K562 (cell line): ENCODE measurements at regions not wholly inside any gene's neighbourhood (a gene's known extent, or its start where the extent isn't known, plus 50 kb on each side); places are given as distances from the start of the nearest gene placed in this dataset.

ENCODE experiments used
- ATAC-seq: fragments of 200-7000 bp; cut with Tn5 transposase; 3 replicates; pipeline ENCODE4 v1.9.1; 2020; ENCODE audit warnings: moderate library complexity
- BruUV-seq: library from RNA; stranded (reverse); fragments of 400-500 nt; replicated peaks from 2 replicates; lab custom pipeline; 2021; lab: Mats Ljungman, UMichigan
- CTCF ChIA-PET: fragments of 300-600 bp; formaldehyde crosslinking; extraction: SDS; loops from one replicate; lab custom pipeline; 2021; ENCODE audit warnings: low intra/inter-chr PET ratio; lab: Yijun Ruan, JAX
- POLR2A ChIA-PET: fragments of 300-600, 350-650 bp; sonication (Branson Sonifier 250); formaldehyde crosslinking; extraction: SDS; loops from one replicate; lab custom pipeline; 2021; ENCODE audit warnings: antibody characterized with exemption, inconsistent platforms; lab: Yijun Ruan, JAX
- DNase-seq, 4 experiments: peaks; one replicate each; pipeline versions ENCODE4 v3.0.0 to v3.0.0-alpha.2; 2011 to 2018; ENCODE audit warnings: low spot score in 3 of 4, mixed read lengths in 3 of 4; ENCODE audit errors: extremely low read depth in 1 of 4
- FAIRE-seq: peaks from 2 replicates; lab custom pipeline; 2011; peaks lifted over from hg19 to GRCh38; lab: Jason Lieb, UNC
- H2AFZ ChIP-seq: 2 replicates; pipeline ENCODE4 v1.6.0; 2011; ENCODE audit warnings: low read depth, low read length, control low read depth, inconsistent platforms
- H3K27ac ChIP-seq: fragments of 200-600 bp; 3 replicates; pipeline ENCODE4 v1.8.0; 2011; ENCODE audit warnings: low read depth, mild to moderate bottlenecking, control low read depth, inconsistent platforms, low read length, moderate library complexity, mixed read lengths; ENCODE audit errors: extremely low read depth
- H3K27me3 ChIP-seq, 2 experiments: fragments of 300-600 bp in 1 of 2; 2 replicates in 1 of 2; 3 replicates in 1 of 2; pipeline versions ENCODE4 v1.6.0 to v1.8.0; 2011; ENCODE audit warnings: inconsistent platforms in 2 of 2, low read length in 2 of 2, mild to moderate bottlenecking in 1 of 2, mixed read lengths in 1 of 2, moderate library complexity in 1 of 2; ENCODE audit not compliant: control insufficient read depth in 2 of 2, insufficient read depth in 2 of 2
- H3K36me3 ChIP-seq: fragments of 300-600 bp; 3 replicates; pipeline ENCODE4 v1.8.0; 2011; ENCODE audit warnings: mild to moderate bottlenecking, low read length, inconsistent platforms; ENCODE audit not compliant: control insufficient read depth, insufficient read depth
- H3K4me1 ChIP-seq, 2 experiments: fragments of 200-600 bp in 1 of 2; replicated peaks in 1 of 2; 2 replicates in 1 of 2; 3 replicates in 1 of 2; pipeline versions ENCODE4 v1.5.1 to v1.8.0; 2011; ENCODE audit warnings: inconsistent platforms in 2 of 2, low read length in 2 of 2, mild to moderate bottlenecking in 1 of 2, mixed read lengths in 1 of 2, moderate library complexity in 1 of 2; ENCODE audit not compliant: control insufficient read depth in 2 of 2, insufficient read depth in 2 of 2
- H3K4me2 ChIP-seq: 2 replicates; pipeline ENCODE4 v1.6.1; 2011; ENCODE audit warnings: low read length, control low read depth, inconsistent platforms, mixed read lengths; ENCODE audit not compliant: insufficient read depth
- H3K4me3 ChIP-seq: fragments of 200-600 bp; sonication (generic), shearing (Covaris generic); 2 replicates; pipeline ENCODE4 v1.5.1; 2016; ENCODE audit warnings: control low read depth, inconsistent platforms
- H3K79me2 ChIP-seq: fragments of 200-600 bp; 3 replicates; pipeline ENCODE4 v1.8.0; 2011; ENCODE audit warnings: low read length, inconsistent platforms; ENCODE audit not compliant: control insufficient read depth, insufficient read depth
- H3K9ac ChIP-seq, 2 experiments: 2 replicates each; pipeline versions ENCODE4 v1.6.0 to v1.6.1; 2011; ENCODE audit warnings: low read depth in 2 of 2, low read length in 2 of 2, control low read depth in 1 of 2, inconsistent platforms in 1 of 2, mild to moderate bottlenecking in 1 of 2, mixed read lengths in 1 of 2; ENCODE audit not compliant: insufficient read depth in 1 of 2
- H3K9me1 ChIP-seq: one replicate; pipeline ENCODE4 v1.6.0; 2011; ENCODE audit warnings: inconsistent platforms, mild to moderate bottlenecking, low read length, moderate library complexity; ENCODE audit not compliant: control insufficient read depth, insufficient read depth
- H3K9me3 ChIP-seq: replicated peaks from 2 replicates; pipeline ENCODE4 v1.5.1; 2011; ENCODE audit warnings: low read depth, low read length, inconsistent platforms; ENCODE audit not compliant: control insufficient read depth, insufficient read depth
- H4K20me1 ChIP-seq: replicated peaks from 2 replicates; pipeline ENCODE4 v1.6.1; 2011; ENCODE audit warnings: low read length, inconsistent platforms, mixed read lengths; ENCODE audit not compliant: control insufficient read depth, insufficient read depth
- BCL6 ChIP-seq: fragments of 250-450 bp; sonication (Bioruptor Pico); IDR thresholded peaks from 2 replicates; pipeline ENCODE4 v1.4.0; 2020
- BRF1 ChIP-seq: IDR thresholded peaks from 3 replicates; pipeline ENCODE4 v1.6.1; 2011; ENCODE audit warnings: borderline replicate concordance, mild to moderate bottlenecking; ENCODE audit not compliant: insufficient read length; ENCODE audit errors: extremely low read depth
- C11orf30 ChIP-seq: fragments of 450-650 bp; IDR thresholded peaks from 2 replicates; pipeline ENCODE4 v1.6.1; 2016; ENCODE audit warnings: low read depth, mild to moderate bottlenecking
- FIP1L1 ChIP-seq: fragments of 200-400 bp; formaldehyde crosslinking; IDR thresholded peaks from 2 replicates; pipeline ENCODE4 v1.6.1; 2018; ENCODE audit warnings: mild to moderate bottlenecking, low read depth, low read length; ENCODE audit not compliant: poor library complexity, severe bottlenecking
- ILK ChIP-seq: fragments of 450-650 bp; IDR thresholded peaks from 2 replicates; pipeline ENCODE4 v1.6.1; 2016; ENCODE audit warnings: missing genetic modification characterization, low read depth, mild to moderate bottlenecking, missing compliant biosample characterization, moderate library complexity, borderline replicate concordance
- MAFF ChIP-seq: IDR thresholded peaks from 2 replicates; pipeline ENCODE4 v1.6.1; 2012; ENCODE audit warnings: low read length, improper control_type of control experiment
- MEF2A ChIP-seq: IDR thresholded peaks from 2 replicates; pipeline ENCODE4 v1.6.1; 2011; ENCODE audit warnings: low read depth, mild to moderate bottlenecking, low read length, moderate library complexity; ENCODE audit not compliant: control insufficient read depth
- POLR2B ChIP-seq: fragments of 450-650 bp; IDR thresholded peaks from 2 replicates; pipeline ENCODE4 v1.6.1; 2018; ENCODE audit warnings: low read depth; ENCODE audit not compliant: partially characterized antibody
- POLR2H ChIP-seq: IDR thresholded peaks from 2 replicates; pipeline ENCODE4 v1.6.1; 2016; ENCODE audit warnings: missing genetic modification characterization, low read depth, mild to moderate bottlenecking, control low read depth, missing compliant biosample characterization, moderate library complexity
- TGIF2 ChIP-seq: sonication (generic); formaldehyde crosslinking; IDR thresholded peaks from 2 replicates; pipeline ENCODE4 v1.8.1; 2022; ENCODE audit warnings: mild to moderate bottlenecking, missing genetic modification reagents, moderate library complexity
- ZFP1 ChIP-seq: fragments of 450-650 bp; formaldehyde crosslinking; IDR thresholded peaks from 2 replicates; pipeline ENCODE4 v1.4.0; 2020; ENCODE audit warnings: mild to moderate bottlenecking, mixed read lengths
- ZNF146 ChIP-seq: IDR thresholded peaks from one replicate; pipeline ENCODE4 v1.6.1; 2018; ENCODE audit warnings: missing compliant biosample characterization; ENCODE audit not compliant: unreplicated experiment
- ZNF316 ChIP-seq: fragments of 450-650 bp; IDR thresholded peaks from 2 replicates; pipeline ENCODE4 v1.6.1; 2016
- ZNF76 ChIP-seq: fragments of 250-450 bp; sonication (Bioruptor Pico); IDR thresholded peaks from 2 replicates; pipeline ENCODE4 v1.4.0; 2020; ENCODE audit warnings: mild to moderate bottlenecking, moderate library complexity, borderline replicate concordance
- in situ Hi-C: fragments of 300-500 bp; cut with MboI; formaldehyde crosslinking; loops from 4 replicates; pipeline ENCODE4 v1.15.0; 2018; ENCODE audit warnings: inconsistent platforms, mixed read lengths
- intact Hi-C: fragments of 100-400 bp; cut with micrococcal nuclease; formaldehyde crosslinking; loops from 2 replicates; pipeline ENCODE4 v1.14.2; 2022
- TF ChIP-seq, protein P1 (sequence below): IDR thresholded peaks from 3 replicates; pipeline ENCODE4 v1.6.1; 2011; ENCODE audit warnings: borderline replicate concordance, mild to moderate bottlenecking, moderate library complexity; ENCODE audit not compliant: insufficient read length; ENCODE audit errors: extremely low read depth
- TF ChIP-seq, protein P2 (sequence below): sonication (generic); formaldehyde crosslinking; IDR thresholded peaks from 2 replicates; pipeline ENCODE4 v1.8.0; 2022; ENCODE audit warnings: mild to moderate bottlenecking, missing genetic modification reagents

DNA sequence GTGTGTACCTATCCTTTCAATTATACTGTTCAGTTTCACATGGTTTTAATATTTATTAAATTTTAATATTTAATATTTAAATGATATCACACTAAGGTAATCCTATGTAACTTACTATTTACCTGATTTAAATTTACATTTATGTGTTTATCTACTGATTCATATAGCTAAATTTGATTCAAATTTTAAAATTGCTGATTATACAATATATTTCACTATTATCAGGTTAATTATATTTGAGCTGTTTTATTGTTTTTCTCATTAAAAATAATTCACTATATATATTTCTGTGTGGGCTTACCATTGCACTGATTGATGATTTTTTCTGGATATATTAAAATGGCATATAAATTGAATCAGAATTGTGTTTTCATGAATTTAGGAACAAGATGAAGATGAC lies 1923.5 kb downstream of the STIM2 start:
- Histone ChIP-seq H2AFZ (no peak overlapping the region), H3K36me3 (no peaks in the 10 kb centered on the region), H3K4me3 (no peak overlapping the region), H4K20me1 (no peaks in the 10 kb centered on the region), H3K4me1 (no peaks in the 10 kb centered on the region), H3K27me3 (no peaks in the 10 kb centered on the region), H3K4me2 (no peak overlapping the region), H3K9ac (no peak overlapping the region), H3K27ac (no peak overlapping the region), H3K9me3 (no peaks in the 10 kb centered on the region; the same call in 1 of the 2 replicates), H3K79me2 (no peaks in the 10 kb centered on the region), H3K9me1 (no peaks in the 10 kb centered on the region)
- FAIRE-seq = no peak
- BruUV-seq = no TSS peak
- ChIA-PET CTCF (no interaction called here), POLR2A (no interaction called here)
- intact Hi-C loops (no loop called here), in situ Hi-C loops (no loop called here)
- no peak for ATAC-seq
- DNase-seq = no peak
- TF ChIP-seq, protein P1, sequence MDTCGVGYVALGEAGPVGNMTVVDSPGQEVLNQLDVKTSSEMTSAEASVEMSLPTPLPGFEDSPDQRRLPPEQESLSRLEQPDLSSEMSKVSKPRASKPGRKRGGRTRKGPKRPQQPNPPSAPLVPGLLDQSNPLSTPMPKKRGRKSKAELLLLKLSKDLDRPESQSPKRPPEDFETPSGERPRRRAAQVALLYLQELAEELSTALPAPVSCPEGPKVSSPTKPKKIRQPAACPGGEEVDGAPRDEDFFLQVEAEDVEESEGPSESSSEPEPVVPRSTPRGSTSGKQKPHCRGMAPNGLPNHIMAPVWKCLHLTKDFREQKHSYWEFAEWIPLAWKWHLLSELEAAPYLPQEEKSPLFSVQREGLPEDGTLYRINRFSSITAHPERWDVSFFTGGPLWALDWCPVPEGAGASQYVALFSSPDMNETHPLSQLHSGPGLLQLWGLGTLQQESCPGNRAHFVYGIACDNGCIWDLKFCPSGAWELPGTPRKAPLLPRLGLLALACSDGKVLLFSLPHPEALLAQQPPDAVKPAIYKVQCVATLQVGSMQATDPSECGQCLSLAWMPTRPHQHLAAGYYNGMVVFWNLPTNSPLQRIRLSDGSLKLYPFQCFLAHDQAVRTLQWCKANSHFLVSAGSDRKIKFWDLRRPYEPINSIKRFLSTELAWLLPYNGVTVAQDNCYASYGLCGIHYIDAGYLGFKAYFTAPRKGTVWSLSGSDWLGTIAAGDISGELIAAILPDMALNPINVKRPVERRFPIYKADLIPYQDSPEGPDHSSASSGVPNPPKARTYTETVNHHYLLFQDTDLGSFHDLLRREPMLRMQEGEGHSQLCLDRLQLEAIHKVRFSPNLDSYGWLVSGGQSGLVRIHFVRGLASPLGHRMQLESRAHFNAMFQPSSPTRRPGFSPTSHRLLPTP = no peak
- TF ChIP-seq ZNF76 (CRISPR knock-in tag) (no peak), MEF2A (no peak), BCL6 (CRISPR knock-in tag) (no peak), C11orf30 (peak; percentile 58; the same call in 1 of the 2 replicates), MAFF (peak; percentile 18; the same call in 1 of the 2 replicates), TGIF2 (CRISPR knock-in tag) (no peak), BRF1 (no peak), FIP1L1 (no peak), POLR2H (tag) (no peak), POLR2B (no peak), ILK (no peak), ZNF316 (peak; percentile 86), ZFP1 (CRISPR knock-in tag) (no peak), ZNF146 (CRISPR knock-in tag) (no peak)
- TF ChIP-seq, protein P2, sequence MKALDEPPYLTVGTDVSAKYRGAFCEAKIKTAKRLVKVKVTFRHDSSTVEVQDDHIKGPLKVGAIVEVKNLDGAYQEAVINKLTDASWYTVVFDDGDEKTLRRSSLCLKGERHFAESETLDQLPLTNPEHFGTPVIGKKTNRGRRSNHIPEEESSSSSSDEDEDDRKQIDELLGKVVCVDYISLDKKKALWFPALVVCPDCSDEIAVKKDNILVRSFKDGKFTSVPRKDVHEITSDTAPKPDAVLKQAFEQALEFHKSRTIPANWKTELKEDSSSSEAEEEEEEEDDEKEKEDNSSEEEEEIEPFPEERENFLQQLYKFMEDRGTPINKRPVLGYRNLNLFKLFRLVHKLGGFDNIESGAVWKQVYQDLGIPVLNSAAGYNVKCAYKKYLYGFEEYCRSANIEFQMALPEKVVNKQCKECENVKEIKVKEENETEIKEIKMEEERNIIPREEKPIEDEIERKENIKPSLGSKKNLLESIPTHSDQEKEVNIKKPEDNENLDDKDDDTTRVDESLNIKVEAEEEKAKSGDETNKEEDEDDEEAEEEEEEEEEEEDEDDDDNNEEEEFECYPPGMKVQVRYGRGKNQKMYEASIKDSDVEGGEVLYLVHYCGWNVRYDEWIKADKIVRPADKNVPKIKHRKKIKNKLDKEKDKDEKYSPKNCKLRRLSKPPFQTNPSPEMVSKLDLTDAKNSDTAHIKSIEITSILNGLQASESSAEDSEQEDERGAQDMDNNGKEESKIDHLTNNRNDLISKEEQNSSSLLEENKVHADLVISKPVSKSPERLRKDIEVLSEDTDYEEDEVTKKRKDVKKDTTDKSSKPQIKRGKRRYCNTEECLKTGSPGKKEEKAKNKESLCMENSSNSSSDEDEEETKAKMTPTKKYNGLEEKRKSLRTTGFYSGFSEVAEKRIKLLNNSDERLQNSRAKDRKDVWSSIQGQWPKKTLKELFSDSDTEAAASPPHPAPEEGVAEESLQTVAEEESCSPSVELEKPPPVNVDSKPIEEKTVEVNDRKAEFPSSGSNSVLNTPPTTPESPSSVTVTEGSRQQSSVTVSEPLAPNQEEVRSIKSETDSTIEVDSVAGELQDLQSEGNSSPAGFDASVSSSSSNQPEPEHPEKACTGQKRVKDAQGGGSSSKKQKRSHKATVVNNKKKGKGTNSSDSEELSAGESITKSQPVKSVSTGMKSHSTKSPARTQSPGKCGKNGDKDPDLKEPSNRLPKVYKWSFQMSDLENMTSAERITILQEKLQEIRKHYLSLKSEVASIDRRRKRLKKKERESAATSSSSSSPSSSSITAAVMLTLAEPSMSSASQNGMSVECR (CRISPR knock-in tag) = no peak
